UCSD-AML1 (cell line): ENCODE measurements at regions not wholly inside any gene's neighbourhood (a gene's known extent, or its start where the extent isn't known, plus 50 kb on each side); places are given as distances from the start of the nearest gene placed in this dataset.

Source experiments
- DNase-seq: peaks from one replicate; lab custom pipeline; 2025; ENCODE audit not compliant: unreplicated experiment; lab: John Stamatoyannopoulos, UW

DNA sequence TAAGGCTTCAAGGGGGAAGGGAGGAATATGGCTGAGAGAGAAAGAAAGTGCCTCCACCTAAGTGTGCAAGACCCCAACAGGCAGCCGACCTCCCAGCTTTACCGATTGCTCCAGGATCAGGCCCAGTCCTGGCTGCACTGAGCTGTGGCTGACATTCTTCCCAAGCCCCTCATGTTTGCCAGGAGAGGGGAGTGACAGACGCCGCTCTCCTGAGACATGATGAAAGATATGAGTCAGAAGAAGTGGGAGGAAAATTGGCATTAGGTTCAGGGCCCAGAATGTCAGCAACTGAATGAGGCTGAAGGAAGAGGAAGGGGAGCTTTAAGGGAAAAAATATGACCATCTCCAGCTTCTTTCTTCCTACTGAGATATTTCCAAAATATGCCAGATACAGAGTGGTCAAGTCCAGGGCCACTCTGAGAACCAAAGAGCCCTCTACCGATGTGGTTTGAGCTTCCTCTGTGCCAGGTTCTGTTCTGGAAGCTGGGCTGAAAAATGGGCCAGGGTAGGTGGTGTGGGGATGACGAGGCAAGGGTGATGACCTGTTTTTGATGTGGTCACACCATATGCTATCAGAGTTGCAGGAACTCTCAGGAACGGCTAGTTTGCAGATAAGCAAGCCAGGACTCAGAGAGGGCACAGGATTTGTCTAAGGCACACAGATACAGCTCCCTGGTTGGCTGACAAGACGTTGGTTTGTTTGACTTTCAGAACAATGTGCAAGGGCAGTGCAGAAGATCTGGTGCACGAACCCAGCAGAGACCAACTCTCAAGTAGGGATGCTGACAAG lies 176.7 kb downstream of the SOX9 start:
- no peak for DNase-seq

DNA sequence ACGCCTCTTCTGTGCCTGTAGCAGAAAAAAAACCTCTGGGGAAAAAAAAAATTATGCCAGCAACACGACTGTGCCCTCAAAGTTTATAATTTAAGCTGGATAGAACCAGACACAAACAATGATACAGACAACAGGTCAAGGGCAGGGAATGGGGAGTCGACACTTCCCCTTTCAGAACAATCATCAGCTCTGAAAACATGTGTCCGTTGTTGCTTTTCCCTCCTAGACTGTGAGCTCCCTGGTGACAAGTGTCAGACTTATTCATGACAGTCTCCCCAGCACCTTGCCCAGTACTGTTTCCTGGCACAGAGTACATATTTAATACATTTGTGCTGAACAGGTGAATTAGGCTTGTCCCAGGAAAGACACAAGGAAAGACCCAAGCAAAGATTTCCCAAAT lies 178.3 kb downstream of the SOX9 start:
- DNase-seq = no peak

DNA sequence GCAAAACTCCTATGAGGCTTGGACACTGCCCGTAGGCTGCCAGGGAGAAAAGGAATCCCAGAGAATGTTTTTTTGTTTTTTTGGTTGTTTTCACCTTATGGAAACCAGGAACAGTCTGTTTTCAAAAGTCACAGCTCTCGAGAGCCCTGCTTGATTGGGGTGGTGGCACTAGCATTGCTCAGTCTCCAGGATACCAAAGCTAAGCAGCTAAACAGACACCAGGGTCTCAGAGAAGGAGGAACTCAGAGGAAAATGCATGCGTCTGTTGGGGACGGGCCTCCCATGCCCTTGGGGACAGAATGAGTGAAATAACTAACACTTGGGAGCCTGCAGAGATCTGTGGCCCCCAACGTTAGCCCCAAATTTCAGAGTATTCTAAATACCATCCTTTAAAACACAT lies 178.8 kb downstream of the SOX9 start:
- no peak for DNase-seq

DNA sequence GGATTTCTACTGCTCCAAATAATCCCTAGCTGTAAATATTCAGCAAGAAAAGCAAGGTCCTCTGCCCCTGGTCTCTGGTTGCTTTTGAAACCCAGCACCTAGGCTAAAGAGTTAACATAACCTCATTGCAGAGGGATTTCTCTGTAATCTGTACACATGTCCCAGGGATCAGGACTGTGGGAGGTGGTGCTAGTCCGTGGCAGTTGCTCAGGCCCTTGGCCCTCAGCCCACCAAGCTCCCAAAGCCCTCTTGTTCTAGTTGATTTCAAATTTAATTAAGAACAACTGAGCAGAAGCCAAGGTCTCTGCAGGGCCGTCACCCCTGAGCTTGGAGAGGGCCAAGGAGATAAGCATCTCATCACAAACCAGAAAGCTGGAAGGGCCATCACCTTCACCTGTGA lies 181.1 kb downstream of the SOX9 start:
- no peak for DNase-seq

DNA sequence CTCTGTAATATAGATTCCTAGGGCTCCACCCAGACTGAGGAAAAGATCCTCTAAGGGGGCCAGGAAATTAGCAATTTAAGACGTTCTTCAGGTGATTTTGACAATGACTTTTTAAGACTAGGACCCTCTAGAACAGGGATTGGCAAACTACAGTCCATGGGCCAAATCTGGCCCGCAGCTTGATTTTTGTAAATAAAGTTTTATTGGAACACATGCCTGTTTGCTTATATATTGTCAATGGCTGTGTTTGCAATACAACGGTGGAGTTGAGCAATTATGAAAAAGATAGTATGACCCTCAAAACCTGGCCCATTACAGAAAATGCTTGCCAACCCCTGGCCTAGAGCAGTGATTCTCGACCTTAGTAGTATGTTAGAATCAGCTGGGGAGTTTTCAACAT lies 181.9 kb downstream of the SOX9 start:
- DNase-seq = no peak

DNA sequence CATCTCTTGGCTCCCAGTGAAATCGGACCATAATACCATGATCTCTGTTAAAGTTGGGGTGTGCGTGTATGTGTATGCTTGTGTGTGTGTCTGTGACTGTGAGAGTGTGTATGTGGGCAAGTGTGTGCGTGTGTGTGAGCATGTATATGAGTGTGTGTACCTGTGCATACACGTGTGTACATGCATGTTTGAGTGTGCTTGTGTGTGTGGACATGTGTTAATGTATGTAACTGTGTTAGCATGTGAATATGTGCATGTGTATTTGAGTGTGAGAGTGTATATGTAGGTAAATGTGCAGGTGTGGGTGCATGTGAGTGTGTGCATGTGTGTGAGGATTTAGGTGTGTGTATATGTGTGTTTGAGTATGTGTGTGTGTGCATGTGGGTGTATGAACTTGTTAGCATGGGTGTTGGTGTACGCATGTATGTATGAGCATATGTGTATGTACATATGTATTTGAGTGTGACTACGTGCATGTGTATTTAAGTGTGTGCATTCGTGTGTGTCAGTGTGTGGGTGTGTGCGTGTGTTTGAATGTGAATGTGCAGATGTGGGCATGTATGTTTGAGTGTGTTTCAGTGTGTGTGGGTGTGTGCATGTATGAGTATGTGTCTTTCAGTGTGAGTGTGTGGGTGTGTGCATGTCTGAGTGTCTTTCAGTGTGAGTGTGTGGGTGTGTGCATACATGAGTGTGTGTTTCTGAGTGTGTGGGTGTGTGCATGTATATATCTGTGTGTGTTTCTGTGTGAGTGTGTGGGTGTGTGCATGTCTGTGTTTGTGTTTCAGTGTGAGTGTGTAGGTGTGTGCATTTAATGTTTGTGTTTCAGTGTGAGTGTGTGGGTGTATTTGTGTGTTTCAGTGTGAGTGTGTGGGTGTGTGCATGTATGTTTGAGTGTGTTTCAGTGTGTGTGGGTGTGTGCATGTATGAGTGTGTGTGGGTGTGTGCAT lies 183.2 kb downstream of the SOX9 start:
- no peak for DNase-seq

DNA sequence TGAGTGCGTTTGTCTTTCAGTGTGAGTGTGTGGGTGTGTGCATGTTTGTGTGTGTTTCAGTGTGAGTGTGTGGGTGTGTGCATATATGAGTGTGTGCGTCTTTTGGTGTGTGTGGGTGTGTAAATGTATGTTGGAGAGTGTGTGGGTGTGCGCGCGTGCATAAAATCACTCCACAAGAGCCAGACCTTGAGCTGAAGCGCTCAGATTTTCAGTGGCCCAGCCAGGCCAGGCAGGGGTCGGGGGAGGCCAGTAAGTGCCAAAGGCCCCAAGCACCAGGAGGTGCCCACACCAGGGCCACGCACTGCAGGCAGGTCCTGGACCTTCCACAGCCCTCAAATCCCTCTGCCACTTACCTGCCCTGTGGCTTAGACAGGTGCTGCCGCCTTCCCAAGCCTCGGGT lies 184.0 kb downstream of the SOX9 start:
- no peak for DNase-seq

DNA sequence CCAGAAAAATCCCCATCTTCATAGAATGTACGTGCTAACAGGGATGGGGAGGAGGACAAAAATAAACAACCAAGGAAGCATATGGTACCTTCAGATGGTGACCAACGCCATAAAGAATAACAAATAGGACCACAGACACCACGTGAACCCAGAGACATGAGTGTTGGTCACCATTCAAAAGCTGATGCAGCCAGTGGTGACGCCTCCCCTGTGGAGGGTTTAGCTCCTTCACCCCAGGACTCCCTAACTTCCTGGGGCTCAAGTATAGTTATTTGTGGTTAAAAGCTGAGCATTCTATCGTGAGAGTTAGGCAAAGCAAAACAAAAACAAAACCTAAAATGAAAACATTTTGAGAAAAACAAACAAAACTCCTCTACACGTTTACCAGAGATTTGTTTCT lies 184.7 kb downstream of the SOX9 start:
- no peak for DNase-seq

DNA sequence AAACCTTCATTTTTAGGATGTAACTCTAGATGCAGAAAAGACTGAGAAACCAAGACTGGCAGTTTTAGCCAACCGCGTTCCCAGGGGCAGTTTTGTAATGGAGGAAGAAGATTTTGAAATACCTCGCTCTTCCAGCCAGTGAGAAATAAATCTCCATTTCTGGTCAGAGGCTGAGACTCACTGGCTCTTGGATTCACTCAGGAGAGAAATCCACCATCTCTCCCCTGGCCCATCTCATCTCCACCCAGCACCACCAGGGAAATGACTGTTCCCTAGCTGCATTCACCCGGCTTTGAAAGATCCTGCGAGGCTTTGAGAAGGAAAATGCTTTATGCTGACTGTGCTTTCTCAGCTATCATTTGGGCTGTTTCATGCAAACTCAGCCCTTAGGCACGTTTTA lies 185.2 kb downstream of the SOX9 start:
- DNase-seq = no peak

DNA sequence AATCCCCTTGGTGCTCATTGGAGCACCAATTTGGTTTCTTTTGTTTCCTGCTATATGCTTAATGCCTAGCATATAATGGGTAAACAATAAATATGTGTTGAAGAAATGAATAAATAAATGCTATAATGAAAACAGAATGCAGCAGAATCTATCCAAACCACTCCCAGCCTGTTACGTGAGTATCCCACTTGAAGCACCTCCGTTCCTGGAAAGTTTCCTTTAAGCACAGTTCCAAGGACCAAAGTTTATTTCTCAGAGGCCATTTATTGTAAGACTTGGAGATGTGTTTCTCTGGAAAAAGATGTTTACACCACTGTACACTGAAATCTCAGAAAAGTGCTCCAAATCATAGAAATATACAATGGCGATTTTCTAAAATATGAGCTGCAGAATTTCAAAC lies 187.0 kb downstream of the SOX9 start:
- DNase-seq = no peak

DNA sequence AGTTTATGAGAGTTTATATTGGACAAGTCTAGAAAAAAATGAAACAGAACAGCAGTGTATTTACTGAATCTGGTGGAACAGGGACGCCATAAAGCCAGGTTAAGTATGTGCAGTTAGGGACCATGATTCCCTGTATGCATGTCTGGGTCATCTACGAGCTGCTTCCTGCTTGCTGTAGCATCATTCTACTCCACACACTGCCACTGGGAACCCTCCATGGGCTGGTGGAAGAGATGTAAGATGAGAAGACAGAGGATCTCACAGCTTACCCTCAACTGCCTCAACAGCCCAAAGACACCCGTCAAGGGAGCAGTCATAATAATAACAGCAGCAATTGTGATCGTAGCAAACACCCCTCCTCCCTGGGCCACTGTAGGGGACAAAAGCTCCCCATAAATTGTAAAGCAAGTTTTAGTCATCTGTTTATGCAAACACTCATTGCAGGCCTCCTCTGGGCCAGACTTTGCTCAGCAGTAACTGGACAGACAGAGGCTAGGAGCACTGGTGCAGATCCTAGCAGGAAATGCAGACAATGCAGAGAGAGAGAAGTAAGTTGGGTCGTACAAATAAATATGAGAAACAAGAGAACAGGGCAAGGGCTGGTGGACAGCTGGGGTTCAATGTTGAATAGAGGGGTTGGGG lies 188.0 kb downstream of the SOX9 start:
- DNase-seq = no peak

DNA sequence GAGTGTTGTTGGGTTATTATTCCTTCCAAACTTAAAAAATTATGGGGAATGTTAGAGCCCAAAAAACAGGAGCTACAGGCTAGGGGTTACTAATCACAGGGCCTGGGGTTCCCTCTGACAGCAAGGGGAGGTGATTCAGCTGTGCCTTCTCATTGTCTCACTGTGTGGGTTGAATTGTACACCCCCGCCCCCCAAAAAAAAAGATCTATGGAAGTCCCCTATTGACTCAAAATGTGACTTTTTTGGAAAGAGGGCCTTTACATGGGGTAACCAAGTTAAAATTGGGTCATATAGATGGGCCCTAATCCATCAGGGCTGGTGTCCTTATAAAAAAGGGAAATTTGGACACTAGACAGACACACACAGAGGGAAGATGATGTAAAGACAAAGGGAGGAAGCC lies 190.2 kb downstream of the SOX9 start:
- no peak for DNase-seq

DNA sequence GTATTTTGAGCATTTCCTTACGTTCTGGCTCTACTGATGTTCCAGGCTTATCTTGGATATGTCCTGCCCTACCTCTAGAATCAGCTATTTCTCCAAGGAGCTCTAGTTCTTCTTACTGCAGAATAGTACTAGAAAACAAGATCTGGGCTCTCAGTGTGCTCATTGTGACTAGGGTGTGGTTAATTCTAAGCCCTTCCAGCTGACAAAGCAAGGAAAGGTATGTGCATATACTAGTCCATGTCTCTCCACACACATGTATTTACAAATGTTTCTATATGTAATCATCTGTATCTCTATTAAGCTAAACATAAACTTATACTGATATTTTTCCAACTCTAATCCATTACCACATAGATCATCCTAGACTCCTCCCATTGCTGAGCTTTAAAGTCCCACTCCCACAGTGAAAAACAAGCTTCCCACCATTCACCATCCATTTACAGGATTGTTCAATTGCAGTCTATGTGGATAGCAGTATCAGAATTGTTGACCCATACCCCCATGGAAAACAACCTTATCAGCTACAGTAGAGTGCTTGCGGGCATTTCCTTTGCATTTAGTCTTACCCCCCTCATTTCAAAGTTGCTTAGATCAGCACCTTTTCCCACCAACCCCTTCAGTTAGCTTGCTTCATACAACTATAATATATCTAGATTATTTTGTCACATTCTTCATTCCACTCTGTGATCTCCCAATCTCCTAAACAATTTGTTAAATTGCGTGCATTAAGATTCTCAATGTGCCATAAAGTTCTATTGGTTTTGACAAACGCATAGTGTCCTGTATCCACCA lies 194.5 kb downstream of the SOX9 start:
- no peak for DNase-seq

DNA sequence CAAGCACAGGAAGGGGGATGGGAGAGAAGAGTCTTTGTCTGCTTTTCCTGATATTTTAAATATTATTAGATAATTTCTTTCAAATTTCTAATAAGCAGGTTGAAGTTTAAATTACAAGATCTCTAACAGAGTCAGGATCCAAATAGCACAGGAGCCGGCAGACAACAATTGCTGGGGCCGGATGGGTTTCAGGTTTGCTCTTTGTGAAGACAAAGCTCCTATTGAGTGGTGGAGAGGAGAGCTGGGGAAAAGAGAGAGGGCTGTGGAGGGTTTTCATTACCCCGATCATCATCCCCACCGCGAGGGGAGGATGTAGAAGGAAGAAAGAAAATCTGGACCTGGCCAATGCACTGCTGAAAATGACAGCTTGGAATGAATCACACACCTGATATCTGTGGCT lies 197.3 kb downstream of the SOX9 start:
- no peak for DNase-seq

DNA sequence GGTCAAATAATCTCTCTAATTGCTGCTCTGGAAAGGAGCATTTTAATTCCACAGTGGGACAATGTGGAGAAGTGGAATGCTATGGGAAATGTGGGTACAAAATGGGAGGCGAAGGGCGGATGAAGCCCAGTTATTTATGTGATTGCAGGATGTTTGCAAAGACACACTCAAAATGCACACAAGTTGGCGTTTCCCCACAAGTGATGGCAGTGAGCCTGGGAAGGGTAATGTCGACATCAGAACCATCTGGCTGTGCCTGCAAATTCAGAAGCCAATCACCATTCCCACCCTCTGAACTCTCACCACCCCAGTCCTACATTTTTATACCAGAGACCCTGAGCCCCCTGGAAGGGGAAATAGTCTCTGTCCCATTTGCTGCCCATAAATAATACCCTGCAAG lies 201.1 kb downstream of the SOX9 start:
- no peak for DNase-seq

DNA sequence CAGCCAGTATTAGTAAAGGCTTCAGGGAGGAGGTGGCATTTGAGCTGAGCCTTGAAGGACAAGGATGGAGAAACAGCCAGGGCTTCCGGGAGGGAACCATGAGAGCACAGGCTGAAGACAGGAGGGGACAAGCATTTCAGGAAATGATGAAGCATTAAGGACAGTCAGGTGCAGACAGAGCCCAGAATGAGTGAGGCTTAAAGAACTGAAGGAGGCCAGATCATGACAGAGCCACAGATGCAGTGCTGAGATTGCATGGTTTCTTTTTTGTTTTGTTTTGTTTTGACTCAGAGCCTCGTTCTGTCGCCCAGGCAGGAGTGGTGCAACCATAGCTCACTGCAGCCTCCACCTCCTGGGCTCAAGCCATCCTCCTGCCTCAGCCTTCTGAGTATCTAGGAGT lies 211.5 kb downstream of the SOX9 start:
- DNase-seq = no peak

DNA sequence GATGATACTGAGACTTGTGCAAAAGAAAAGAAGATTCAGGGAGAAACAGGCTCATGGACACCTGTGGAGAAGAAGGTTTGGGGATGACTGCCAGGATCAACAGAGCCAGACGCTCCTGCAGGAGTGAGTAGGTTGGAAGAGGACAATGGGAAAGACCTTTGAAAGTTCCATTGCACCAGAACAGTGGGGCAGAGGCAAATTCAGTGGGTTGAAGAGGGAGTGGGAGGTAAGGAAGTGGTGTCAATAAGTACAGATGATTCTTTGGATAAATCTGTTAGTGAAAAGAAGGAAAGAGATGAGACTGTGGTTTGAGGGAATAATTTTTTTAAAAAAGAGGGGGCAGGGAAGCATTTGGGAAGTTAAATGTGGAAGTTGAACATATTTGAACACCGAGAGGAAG lies 212.8 kb downstream of the SOX9 start:
- no peak for DNase-seq

DNA sequence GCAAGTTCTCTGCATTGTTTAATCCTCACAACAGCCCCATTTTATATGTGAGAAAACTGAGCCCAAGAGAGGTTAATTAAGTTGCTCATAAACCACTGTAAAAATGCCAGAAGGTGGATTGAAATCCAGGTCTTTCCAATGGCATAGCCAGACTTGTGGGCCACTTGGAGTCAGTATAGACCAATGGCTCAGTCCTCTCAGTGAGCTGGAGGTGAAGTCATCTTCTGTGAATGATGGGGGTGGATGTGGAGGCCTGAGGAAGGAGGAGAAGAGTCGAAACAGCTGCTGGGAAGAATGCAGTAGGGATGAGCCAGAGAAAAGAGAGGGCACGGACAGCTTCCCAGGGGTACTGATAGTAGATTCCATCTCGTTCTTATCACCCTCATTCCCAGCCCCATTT lies 213.4 kb downstream of the SOX9 start:
- DNase-seq = no peak

DNA sequence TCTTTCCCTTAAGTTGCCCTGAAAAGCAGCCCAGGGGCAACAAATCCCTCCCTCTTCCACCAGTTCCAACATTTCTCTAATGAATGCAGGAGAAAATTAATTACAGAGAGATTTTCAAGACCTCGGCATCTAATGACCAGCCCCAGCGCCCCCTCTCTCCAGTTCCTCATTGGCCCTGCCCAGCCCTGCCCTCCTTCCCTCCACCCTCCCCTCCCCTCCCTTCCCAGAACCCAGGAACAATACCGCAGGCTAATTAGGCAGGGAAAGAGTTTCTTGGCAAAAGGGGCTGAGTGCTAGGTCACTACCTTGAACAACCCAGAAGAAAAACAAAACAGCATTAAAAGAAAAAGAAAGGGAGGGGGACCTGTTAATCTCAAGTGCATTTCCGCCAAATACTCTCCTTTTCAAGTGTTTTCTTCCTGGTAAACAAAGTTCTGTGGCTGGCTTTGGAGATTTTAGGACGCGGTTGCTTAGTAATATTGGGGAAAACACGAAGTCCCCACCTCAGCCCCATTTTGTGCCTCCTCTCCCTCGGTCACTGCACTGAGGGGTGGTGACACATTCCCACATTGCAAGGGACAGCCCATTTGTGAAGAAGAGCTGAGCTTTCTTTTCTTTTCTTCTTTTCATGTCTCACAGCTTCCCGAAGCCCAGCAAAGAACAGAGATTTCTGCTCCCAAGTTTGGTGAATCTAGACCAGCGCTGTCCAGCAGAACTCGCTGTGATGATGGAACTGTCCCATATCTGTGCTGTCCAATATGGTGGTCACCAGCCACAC lies 215.4 kb downstream of the SOX9 start:
- no peak for DNase-seq

DNA sequence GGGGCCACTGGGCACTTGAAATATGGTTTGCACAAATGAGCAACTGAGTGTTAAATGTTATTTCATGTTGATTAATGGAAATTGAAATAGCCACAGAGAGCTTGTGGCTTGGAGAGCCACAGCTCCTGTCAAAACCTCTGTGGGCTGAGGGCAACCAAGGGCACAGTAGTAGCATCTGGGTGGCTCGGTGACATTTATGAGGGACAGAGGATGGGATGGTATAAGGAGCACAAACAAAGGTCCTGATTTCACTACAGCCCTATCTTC lies 215.9 kb downstream of the SOX9 start:
- no peak for DNase-seq

DNA sequence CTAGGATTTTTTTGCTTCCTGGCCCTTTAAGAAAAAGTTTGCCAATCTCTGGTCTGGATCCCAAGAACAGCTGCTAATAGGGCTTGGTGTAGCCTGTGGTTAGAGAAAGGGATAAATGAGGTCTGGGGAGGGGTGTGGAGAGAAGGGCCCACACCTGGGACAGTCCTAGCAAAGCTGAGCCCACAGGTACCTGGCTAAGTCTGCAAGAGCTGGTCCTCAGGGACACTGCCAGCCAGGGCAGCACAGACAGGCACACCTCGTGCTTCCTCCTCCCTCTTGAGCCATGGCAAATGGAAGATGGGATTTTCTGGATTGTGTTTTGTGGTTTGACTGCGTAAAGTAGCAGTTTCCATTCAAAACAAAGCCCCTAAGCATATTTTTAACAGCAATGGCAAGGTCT lies 217.5 kb downstream of the SOX9 start:
- no peak for DNase-seq
